ENCODE measurements at regions not wholly inside any gene's neighbourhood (a gene's known extent, or its start where the extent isn't known, plus 50 kb on each side); places are given as distances from the start of the nearest gene placed in this dataset.

GRCh38 chr6:14822012-14822553 lies 423.8 kb upstream of the JARID2 start:
- no peaks in the 10 kb centered on the region for H4K20me1 ChIP-seq (ENCODE audit: insufficient read depth)
- no peaks in the 10 kb centered on the region for H3K79me2 ChIP-seq (ENCODE audit: insufficient read depth, low read length)
- ATAC-seq (no peak), DNase-seq (ENCODE audit: low read depth, low spot score) (no peak)
- ChIA-PET RAD21 (ENCODE audit: low non-redundant PET in 1 of 2, low total read pairs in 2 of 2, uncharacterized antibody in 2 of 2, unreplicated experiment in 2 of 2) (no interaction called here), POLR2A (no interaction called here), CTCF (no interaction called here)
- H3K36me3 ChIP-seq (ENCODE audit: control insufficient read depth in 1 of 2, insufficient read depth in 2 of 2, low read length in 2 of 2) = no peaks in the 10 kb centered on the region
- no peak overlapping the region for H3K4me2 ChIP-seq (ENCODE audit: low read length)
- BruUV-seq (replicated peaks) = no TSS peak
- peaks cover 0 to 11% of the 10 kb centered on the region in 2 experiments; a peak in 2 of 4 replicates for H3K4me1 ChIP-seq (ENCODE audit: control insufficient read depth in 1 of 2, insufficient read depth in 2 of 2, low read length in 2 of 2)
- no peak overlapping the region for H3K27ac ChIP-seq (ENCODE audit: low read depth, low read length)
- no peak overlapping the region for H3K4me3 ChIP-seq (replicated peaks in 1 of 2; ENCODE audit: low read depth in 1 of 2, low read length in 2 of 2)
- no peak overlapping the region for H3K9ac ChIP-seq (ENCODE audit: low read length)
- intact Hi-C loops (cut with micrococcal nuclease) = no loop called here
- no peak overlapping the region for H2AFZ ChIP-seq (ENCODE audit: low read depth, low read length, poor library complexity, severe bottlenecking)
- H3K27me3 ChIP-seq (ENCODE audit: insufficient read depth, low read length) = no peaks in the 10 kb centered on the region
- H3K9me2 ChIP-seq (ENCODE audit: insufficient read depth) = no peaks in the 10 kb centered on the region
- H3K9me3 ChIP-seq (ENCODE audit: control insufficient read depth in 1 of 2, insufficient read depth in 1 of 2, low read depth in 1 of 2, low read length in 2 of 2) = no peaks in the 10 kb centered on the region
- TF ChIP-seq TCF7L2 (IDR thresholded peaks at IDR 0.05; ENCODE audit: borderline replicate concordance, extremely low read depth, insufficient read depth, insufficient read length) (no peak), FOSL1 (IDR thresholded peaks at IDR 0.05; ENCODE audit: low read depth) (no peak)

- POLR2A ChIA-PET = no interaction called here
- RAD21 ChIA-PET (ENCODE audit: low non-redundant PET in 1 of 2, low total read pairs in 2 of 2, uncharacterized antibody in 2 of 2, unreplicated experiment in 2 of 2) = no interaction called here
- BruUV-seq (replicated peaks) = no TSS peak
- no peaks in the 10 kb centered on the region for H3K9me2 ChIP-seq (ENCODE audit: insufficient read depth)
- CTCF ChIA-PET = no interaction called here
- H3K4me2 ChIP-seq (ENCODE audit: low read length) = no peak overlapping the region
- no peak overlapping the region for H3K27ac ChIP-seq (ENCODE audit: low read depth, low read length)
- TF ChIP-seq ZFX (IDR thresholded peaks at IDR 0.05) (no peak), SP1 (IDR thresholded peaks at IDR 0.05; ENCODE audit: low read depth) (no peak), EZH2phosphoT487 (IDR thresholded peaks at IDR 0.05; ENCODE audit: borderline replicate concordance) (no peak), CEBPB (IDR thresholded peaks at IDR 0.05; ENCODE audit: low read depth) (no peak), ZNF274 (IDR thresholded peaks at IDR 0.05; ENCODE audit: low read depth, low read length) (no peak), JUND (IDR thresholded peaks at IDR 0.05) (no peak)
- intact Hi-C loops (cut with micrococcal nuclease) = no loop called here
- H2AFZ ChIP-seq (ENCODE audit: low read depth, low read length, poor library complexity, severe bottlenecking) = no peak overlapping the region
- H3K79me2 ChIP-seq (ENCODE audit: insufficient read depth, low read length) = no peaks in the 10 kb centered on the region
- no peaks in the 10 kb centered on the region for H4K20me1 ChIP-seq (ENCODE audit: insufficient read depth)
- DNase-seq (ENCODE audit: low read depth, low spot score) = no peak
- H3K36me3 ChIP-seq (ENCODE audit: control insufficient read depth in 1 of 2, insufficient read depth in 2 of 2, low read length in 2 of 2) = no peaks in the 10 kb centered on the region
- H3K27me3 ChIP-seq (ENCODE audit: insufficient read depth, low read length) = no peaks in the 10 kb centered on the region
- no peak for ATAC-seq
- peaks cover 0 to 11% of the 10 kb centered on the region in 2 experiments; a peak in 2 of 4 replicates for H3K4me1 ChIP-seq (ENCODE audit: control insufficient read depth in 1 of 2, insufficient read depth in 2 of 2, low read length in 2 of 2)
- H3K9ac ChIP-seq (ENCODE audit: low read length) = no peak overlapping the region
- no peaks in the 10 kb centered on the region for H3K9me3 ChIP-seq (ENCODE audit: control insufficient read depth in 1 of 2, insufficient read depth in 1 of 2, low read depth in 1 of 2, low read length in 2 of 2)
- no peak overlapping the region for H3K4me3 ChIP-seq (replicated peaks in 1 of 2; ENCODE audit: low read depth in 1 of 2, low read length in 2 of 2)
Measured at GRCh38 chr6:14822679-14823078, 423.2 kb upstream of the JARID2 start.

All from HCT116 (cell line).